ENCODE measurements at regions not wholly inside any gene's neighbourhood (a gene's known extent, or its start where the extent isn't known, plus 50 kb on each side); places are given as distances from the start of the nearest gene placed in this dataset.

GRCh38 chr3:64799606-64800005 lies 111.8 kb upstream of the ADAMTS9 start:
- ChIA-PET CTCF (no interaction called here), POLR2A (no interaction called here)
- no peak overlapping the region for H3K4me3 ChIP-seq (ENCODE audit: low read depth, low read length)
- no peak for DNase-seq (ENCODE audit: low read depth, low spot score)
- H3K27me3 ChIP-seq (ENCODE audit: control insufficient read depth, insufficient read depth, low read length) = no peaks in the 10 kb centered on the region
- no peak for TF ChIP-seq CTCF (IDR thresholded peaks at IDR 0.05; ENCODE audit: low read depth, low read length)
- no peak overlapping the region for H3K27ac ChIP-seq (ENCODE audit: low read depth, low read length)
- no peaks in the 10 kb centered on the region for H3K9me3 ChIP-seq (ENCODE audit: control insufficient read depth, insufficient read depth, low read length)

GRCh38 chr3:64798316-64798715 lies 110.5 kb upstream of the ADAMTS9 start:
- CTCF ChIA-PET = no interaction called here
- H3K27me3 ChIP-seq (ENCODE audit: control insufficient read depth, insufficient read depth, low read length) = no peaks in the 10 kb centered on the region
- H3K9me3 ChIP-seq (ENCODE audit: control insufficient read depth, insufficient read depth, low read length) = no peaks in the 10 kb centered on the region
- DNase-seq (ENCODE audit: low read depth, low spot score) = no peak
- POLR2A ChIA-PET = no interaction called here
- H3K4me3 ChIP-seq (ENCODE audit: low read depth, low read length) = no peak overlapping the region
- no peak for TF ChIP-seq CTCF (IDR thresholded peaks at IDR 0.05; ENCODE audit: low read depth, low read length)
- no peak overlapping the region for H3K27ac ChIP-seq (ENCODE audit: low read depth, low read length)

- Histone ChIP-seq H3K9me3 (ENCODE audit: control insufficient read depth, insufficient read depth, low read length) (no peaks in the 10 kb centered on the region), H3K27ac (ENCODE audit: low read depth, low read length) (no peak overlapping the region), H3K4me3 (ENCODE audit: low read depth, low read length) (no peak overlapping the region), H3K27me3 (ENCODE audit: control insufficient read depth, insufficient read depth, low read length) (no peaks in the 10 kb centered on the region)
- CTCF ChIA-PET = no interaction called here
- POLR2A ChIA-PET = no interaction called here
- no peak for DNase-seq (ENCODE audit: low read depth, low spot score)
- no peak for TF ChIP-seq CTCF (IDR thresholded peaks at IDR 0.05; ENCODE audit: low read depth, low read length)
Measured at GRCh38 chr3:64796607-64797399, 109.0 kb upstream of the ADAMTS9 start.

GRCh38 chr3:64792445-64792844 lies 104.6 kb upstream of the ADAMTS9 start:
- Histone ChIP-seq H3K9me3 (ENCODE audit: control insufficient read depth, insufficient read depth, low read length) (no peaks in the 10 kb centered on the region), H3K27ac (ENCODE audit: low read depth, low read length) (no peak overlapping the region), H3K4me3 (ENCODE audit: low read depth, low read length) (no peak overlapping the region), H3K27me3 (ENCODE audit: control insufficient read depth, insufficient read depth, low read length) (no peaks in the 10 kb centered on the region)
- no peak for DNase-seq (ENCODE audit: low read depth, low spot score)
- no peak for TF ChIP-seq CTCF (IDR thresholded peaks at IDR 0.05; ENCODE audit: low read depth, low read length)
- ChIA-PET POLR2A (no interaction called here), CTCF (no interaction called here)

- no peak overlapping the region for H3K27ac ChIP-seq (ENCODE audit: low read depth, low read length)
- no peaks in the 10 kb centered on the region for H3K9me3 ChIP-seq (ENCODE audit: control insufficient read depth, insufficient read depth, low read length)
- H3K4me3 ChIP-seq (ENCODE audit: low read depth, low read length) = no peak overlapping the region
- DNase-seq (ENCODE audit: low read depth, low spot score) = no peak
- ChIA-PET POLR2A (no interaction called here), CTCF (no interaction called here)
- no peaks in the 10 kb centered on the region for H3K27me3 ChIP-seq (ENCODE audit: control insufficient read depth, insufficient read depth, low read length)
- TF ChIP-seq CTCF (IDR thresholded peaks at IDR 0.05; ENCODE audit: low read depth, low read length) = no peak
Measured at GRCh38 chr3:64789111-64789510, 101.3 kb upstream of the ADAMTS9 start.
